Retinal pigment epithelial cell (primary cell): ENCODE measurements at regions not wholly inside any gene's neighbourhood (a gene's known extent, or its start where the extent isn't known, plus 50 kb on each side); places are given as distances from the start of the nearest gene placed in this dataset.

Experiments
- DNase-seq: peaks from one replicate; pipeline ENCODE4 v3.0.0-alpha.2; 2010; ENCODE audit warnings: low read depth
- H3K4me3 ChIP-seq: 2 replicates; pipeline ENCODE4 v1.5.1; 2011; ENCODE audit warnings: mild to moderate bottlenecking, low read length, control low read depth, moderate library complexity
- TF ChIP-seq, protein P1 (sequence below): conservative IDR thresholded peaks from 2 replicates; pipeline ENCODE4 v1.5.1; 2011; ENCODE audit warnings: low read depth, low read length, control low read depth, inconsistent platforms

DNA sequence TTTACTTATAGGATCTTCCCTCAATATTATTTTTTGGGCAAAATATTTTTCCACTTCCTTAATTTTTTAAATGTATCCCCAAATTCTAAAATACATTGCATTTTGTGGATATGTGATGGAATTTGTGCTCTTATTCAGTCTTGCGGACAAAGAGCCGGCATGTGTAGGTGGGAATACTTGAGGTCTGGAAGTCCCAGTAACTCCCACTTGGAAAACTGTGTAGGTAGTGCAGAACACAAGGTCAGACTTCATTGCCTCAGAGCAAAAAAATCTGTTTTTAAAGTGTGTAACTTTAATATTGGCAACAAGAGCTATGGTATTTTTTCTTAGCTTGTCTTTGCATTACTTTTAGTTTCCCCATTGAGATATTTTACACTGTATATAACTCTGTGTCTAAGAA is 68.5 kb upstream of the SEMA3A start:
- no peak overlapping the region for H3K4me3 ChIP-seq
- TF ChIP-seq, protein P1, sequence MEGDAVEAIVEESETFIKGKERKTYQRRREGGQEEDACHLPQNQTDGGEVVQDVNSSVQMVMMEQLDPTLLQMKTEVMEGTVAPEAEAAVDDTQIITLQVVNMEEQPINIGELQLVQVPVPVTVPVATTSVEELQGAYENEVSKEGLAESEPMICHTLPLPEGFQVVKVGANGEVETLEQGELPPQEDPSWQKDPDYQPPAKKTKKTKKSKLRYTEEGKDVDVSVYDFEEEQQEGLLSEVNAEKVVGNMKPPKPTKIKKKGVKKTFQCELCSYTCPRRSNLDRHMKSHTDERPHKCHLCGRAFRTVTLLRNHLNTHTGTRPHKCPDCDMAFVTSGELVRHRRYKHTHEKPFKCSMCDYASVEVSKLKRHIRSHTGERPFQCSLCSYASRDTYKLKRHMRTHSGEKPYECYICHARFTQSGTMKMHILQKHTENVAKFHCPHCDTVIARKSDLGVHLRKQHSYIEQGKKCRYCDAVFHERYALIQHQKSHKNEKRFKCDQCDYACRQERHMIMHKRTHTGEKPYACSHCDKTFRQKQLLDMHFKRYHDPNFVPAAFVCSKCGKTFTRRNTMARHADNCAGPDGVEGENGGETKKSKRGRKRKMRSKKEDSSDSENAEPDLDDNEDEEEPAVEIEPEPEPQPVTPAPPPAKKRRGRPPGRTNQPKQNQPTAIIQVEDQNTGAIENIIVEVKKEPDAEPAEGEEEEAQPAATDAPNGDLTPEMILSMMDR = no peak
- DNase-seq = no peak

GRCh38 chr7:84261509-84261908 is 66.9 kb upstream of the SEMA3A start:
- DNase-seq = no peak
- no peak overlapping the region for H3K4me3 ChIP-seq
- TF ChIP-seq, protein P1 = no peak

DNA sequence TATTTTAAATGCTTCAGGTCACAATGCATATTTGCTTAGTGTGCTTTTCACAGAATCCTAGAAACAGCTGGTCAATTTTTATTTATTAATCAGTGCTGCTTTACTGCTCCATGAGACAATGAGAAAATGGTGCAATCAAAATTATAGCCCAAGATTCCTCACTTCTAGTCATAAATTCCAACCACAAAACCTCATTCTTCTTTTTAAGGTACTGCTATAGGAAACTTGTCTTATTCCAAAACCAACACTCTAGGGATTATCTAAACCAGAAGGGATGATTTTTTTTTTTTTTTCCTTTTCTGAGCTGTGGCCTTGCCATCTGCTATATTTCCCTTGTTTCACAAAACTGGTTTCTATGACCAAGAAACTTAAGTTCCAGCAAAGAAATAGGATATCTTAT is 64.0 kb upstream of the SEMA3A start:
- TF ChIP-seq, protein P1 = no peak
- H3K4me3 ChIP-seq = no peak overlapping the region
- DNase-seq = no peak

DNA sequence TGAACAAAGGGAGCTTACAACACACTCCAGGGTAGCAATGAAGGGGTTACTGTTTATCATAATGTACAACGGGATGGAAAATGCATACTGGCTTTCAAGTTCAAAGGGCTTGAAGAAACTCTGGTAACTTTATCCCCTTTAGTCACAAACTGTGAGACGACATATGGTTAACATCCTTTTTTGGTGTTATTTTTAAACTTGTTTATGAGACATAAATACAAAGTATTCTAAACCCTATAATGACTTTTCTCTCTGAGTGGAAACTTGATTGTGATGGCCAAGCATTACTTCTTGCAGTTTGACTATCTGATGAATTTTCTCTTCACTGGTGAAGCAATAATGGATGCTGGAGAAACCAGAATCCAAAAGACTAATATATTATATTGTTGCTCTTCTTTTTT is 62.0 kb upstream of the SEMA3A start:
- no peak overlapping the region for H3K4me3 ChIP-seq
- TF ChIP-seq, protein P1 = no peak
- no peak for DNase-seq

GRCh38 chr7:84251277-84251781 is 56.7 kb upstream of the SEMA3A start:
- peak; percentile 93 for DNase-seq
- TF ChIP-seq, protein P1 = no peak

GRCh38 chr7:84250452-84250851 is 55.9 kb upstream of the SEMA3A start:
- TF ChIP-seq, protein P1 = no peak
- no peak for DNase-seq
- H3K4me3 ChIP-seq = no peak overlapping the region

More at GRCh38 chr7:84251277-84251781, 56.7 kb upstream of the SEMA3A start:
- H3K4me3 ChIP-seq = no peak overlapping the region

GRCh38 chr7:84249656-84250055 is 55.1 kb upstream of the SEMA3A start:
- no peak overlapping the region for H3K4me3 ChIP-seq
- DNase-seq = no peak
- TF ChIP-seq, protein P1 = no peak
